DMS 273 (cell line): ENCODE measurements at regions not wholly inside any gene's neighbourhood (a gene's known extent, or its start where the extent isn't known, plus 50 kb on each side); places are given as distances from the start of the nearest gene placed in this dataset.
"Not testable (repeated sequence)": the region's sequence is repeated elsewhere in the genome, so short reads cannot be mapped to it uniquely, and the experiment has no call there.

ENCODE experiments used
- DNase-seq: peaks from one replicate; lab custom pipeline; 2025; ENCODE audit not compliant: unreplicated experiment; lab: John Stamatoyannopoulos, UW

DNA sequence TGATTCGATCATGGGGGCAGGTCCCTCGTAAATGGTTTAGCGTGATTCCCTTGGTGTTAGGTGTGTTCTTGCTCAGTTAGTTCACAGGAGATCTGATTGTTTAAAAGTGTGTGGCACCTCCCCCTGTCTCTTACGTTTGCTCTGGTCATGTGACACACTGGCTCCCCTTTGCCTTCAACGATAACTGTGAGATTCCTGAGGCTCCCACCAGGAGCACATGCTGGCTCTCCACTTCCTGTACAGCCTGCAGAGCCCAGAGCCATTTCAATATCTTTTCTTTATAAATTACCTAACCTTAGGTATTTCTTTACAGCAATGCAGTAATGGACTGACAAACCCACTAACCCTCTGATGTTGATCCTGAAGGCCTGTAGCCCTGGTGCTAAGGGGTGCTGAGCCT, 141.9 kb downstream of the FCRL5 start:
- DNase-seq = no peak

DNA sequence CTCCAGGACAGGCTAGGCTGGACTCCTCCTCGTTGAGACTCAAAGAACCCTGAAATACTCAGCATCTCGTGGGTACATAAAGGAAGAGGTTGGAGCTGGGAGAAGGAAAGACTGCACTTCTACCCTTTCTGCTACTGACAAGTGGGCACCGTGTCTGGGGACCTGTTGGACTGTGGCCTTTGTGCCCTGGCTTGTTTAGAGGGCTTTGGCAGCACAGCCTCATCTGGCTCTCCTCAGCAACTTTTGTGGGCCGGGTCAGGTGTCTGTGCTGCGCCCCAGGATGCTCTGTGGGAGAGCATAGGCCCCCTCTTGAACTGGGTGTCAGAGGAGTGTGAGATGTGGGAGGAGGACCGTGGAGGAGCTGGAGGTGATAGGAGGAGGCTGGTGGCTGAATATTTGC, 142.4 kb downstream of the FCRL5 start:
- no peak for DNase-seq

DNA sequence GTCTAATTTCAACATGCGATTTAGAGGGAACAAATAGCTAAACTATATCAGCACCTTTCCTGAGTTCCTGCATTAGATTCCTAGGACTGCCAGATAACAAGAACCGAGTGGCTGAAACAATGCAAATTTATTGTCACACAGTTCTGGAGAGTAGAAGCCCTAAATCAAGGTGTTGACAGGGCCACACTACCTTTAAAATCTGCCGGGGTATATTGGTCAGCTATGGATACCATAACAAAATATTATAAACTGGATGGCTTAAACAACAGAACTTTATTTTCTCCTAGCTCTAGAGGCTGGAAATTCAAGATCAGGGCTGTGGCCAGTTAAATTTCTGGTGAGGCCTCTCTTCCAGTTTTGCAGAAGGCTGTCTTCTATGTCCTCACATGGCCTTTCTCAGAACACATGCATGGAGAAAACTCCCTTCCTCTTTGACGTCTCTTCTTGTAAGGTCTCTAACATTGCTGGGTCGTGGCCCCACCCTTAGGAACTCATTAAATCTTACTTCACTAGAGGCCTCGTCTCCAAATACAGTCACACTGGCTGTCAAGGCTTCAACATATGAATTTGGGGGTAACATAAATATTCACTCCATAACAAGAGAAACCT, 144.3 kb downstream of the FCRL5 start:
- no peak for DNase-seq

DNA sequence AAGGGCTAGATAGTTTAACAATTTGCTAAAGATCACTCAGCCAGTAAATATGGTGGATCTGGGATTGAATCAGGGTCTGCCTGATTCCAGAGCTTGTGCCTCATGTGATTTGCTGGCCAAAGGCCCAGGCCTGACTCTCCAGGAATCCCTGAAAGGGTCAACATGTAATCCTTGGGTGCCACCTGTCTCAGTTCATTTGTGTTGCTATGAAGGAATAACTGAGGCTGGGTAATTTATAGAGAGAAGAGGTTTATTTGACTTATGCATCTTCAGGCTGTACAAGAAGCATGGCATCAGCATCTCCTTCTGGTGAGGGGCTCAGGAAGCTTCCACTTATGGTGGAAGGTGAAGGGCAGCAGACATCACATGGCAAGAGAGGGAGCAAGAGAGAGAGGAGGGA, 144.9 kb downstream of the FCRL5 start:
- no peak for DNase-seq

DNA sequence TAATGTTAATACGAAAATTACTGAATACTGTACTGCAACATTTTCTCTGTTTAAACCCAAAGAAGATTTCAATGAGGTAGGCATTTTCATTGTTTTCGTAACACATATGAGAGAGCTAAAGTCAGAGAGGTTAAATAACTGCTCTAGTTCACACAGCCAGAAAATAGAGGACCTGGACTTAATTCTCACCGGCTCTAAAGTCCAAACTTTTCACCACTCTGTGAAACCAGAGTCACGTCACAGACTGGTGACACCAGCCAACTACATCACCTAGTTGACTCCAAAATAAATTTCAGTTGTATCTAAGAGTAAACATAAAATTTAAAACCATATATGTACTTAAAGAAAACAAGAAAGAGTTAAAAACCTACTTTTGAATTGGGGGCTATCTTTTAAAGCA, 146.7 kb downstream of the FCRL5 start:
- DNase-seq = no peak

DNA sequence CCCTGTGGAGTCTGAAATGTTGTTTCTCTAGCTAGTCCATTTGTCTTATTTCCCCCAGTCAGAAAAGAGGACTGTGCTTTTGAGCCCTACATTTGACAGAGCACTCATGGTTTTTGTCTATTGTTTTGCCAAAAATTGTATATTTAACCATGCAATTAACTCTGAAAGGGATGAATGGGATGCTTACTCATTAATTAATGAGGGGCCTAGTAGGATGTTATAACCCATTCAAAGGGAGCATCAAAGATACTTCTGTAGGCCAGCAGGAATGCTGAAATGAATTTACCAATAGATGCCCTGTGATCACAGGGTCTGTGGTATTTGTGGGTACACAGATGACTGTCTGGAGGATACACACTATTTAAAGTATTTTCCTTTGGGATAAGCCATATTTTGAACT, 147.7 kb downstream of the FCRL5 start:
- no peak for DNase-seq

DNA sequence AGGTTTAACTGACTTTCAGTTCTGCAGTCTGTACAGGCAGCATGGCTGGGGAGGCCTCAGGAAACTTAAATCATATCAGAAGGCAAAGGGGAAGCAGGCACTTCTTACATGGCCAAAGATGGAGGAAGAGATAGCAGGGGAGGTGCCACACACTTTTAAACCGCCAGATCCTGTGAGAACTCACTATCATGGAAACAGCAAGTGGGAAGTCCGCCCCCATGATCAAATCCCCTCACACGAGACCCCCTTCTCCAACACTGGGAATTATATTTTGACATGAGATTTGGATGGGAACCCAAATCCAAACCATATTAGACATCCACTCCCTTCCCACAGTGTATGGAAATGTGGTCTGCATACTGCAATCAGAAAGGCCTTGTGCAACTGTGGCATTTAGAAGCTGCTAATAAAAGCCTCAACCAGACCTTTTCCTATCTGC, 148.2 kb downstream of the FCRL5 start:
- DNase-seq = no peak

DNA sequence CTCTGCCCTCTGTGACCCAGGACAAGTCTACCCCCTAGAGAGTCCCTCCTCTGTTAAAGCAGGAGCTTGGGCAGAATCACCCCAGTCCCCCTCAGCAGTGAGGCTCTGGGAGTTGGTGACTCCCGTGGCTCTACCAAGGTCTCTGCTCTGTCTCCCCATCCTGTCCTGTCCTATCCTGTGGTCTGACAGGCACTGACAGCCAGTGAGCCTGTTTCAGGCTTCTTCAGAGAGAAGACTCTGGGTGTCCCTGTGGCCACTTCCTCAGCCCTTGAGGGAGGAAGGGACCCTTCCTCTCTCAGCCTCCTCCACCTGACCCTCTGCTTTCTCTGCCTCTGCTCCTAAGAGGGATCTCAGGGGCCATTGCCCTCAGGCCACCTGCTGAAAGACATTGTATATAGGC, 148.7 kb downstream of the FCRL5 start:
- no peak for DNase-seq

DNA sequence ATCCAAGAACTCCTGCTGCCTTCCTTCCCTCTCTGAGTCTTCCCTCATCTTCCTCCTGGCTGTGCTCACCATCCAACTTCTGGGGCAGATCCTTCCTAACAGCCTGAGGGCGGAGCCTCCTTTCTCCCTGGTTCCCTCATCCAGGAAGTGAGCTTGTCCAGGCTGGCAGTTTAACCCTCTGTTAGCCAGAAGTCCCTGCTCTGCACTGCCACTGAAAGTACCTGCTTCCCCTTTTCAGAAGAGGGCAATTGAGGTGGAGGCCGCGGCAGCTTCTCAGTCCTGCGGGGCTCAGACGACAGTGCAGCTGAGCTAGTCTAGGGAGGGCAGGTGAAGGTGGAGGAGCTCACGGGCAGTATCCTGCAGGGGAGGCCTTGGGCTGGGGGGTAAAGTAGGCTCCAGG, 149.1 kb downstream of the FCRL5 start:
- DNase-seq = no peak

DNA sequence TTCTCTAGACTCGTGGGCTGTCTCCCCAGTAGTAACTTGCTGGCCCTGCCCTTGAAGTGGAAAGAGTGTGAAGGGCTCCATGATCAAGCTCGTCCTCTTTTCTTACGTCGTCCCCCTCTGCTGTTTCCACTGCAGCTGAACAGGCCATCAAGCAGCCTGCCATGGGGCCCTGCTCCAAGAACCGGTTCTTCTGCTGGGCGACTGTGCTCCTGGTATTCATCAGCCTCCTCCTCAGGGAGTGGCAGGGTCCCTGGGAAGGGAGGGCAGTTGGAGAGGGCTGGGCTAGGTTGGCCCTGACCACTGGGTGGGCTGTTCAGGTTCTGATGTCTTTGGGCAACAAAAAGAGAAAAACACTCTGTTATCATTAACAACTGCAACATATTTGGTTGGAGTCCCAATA, 151.5 kb downstream of the FCRL5 start:
- DNase-seq = no peak

DNA sequence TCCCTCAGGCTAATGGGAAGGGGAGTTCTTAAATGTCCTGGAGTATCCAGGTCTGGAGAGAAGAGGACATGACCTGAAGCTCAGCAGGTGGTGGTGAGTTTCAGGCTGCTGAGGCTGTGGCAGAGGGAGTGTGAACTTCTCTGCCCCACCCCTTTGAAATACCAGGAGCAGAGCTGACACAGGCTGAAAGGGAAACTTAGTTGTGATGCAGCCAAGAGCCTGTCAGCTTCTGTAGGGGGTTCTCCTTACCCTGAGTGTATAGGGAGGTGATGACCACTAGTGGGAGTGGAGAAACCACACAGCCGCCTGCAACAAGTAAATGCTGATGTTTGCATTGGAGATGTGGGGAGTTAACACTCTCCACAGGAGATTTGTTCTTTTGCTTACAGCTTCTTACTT, 152.3 kb downstream of the FCRL5 start:
- DNase-seq = no peak

DNA sequence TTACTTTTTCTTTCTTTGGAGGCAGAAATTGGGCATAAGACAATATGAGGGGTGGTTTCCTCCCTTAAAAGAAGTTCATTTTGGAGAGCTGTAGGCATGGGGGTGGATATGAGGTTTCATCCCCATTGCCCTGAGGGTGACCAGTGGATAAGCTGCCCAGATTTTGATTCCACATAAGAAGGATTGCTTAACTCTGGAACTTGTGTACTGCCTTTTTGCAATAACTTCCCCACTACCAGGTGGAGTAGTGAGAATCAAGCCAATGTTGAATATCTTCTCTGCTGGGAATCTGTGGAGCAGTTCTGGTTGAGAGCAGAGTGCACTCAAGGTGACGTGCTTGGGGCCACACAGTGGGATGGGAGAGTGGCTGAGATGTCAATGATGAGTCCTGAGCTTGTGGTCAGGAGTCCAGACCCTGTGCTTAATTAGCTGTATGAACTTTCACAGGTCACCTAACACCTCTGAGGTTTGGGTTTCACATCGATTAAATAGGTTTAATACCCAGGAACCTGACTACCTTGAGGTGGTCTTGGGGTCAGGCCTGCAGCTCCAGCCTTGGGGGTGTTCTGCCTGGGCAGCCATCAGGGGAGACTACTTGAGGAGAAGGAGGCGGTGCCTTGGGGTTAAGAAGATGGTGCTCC, 152.9 kb downstream of the FCRL5 start:
- DNase-seq = no peak

DNA sequence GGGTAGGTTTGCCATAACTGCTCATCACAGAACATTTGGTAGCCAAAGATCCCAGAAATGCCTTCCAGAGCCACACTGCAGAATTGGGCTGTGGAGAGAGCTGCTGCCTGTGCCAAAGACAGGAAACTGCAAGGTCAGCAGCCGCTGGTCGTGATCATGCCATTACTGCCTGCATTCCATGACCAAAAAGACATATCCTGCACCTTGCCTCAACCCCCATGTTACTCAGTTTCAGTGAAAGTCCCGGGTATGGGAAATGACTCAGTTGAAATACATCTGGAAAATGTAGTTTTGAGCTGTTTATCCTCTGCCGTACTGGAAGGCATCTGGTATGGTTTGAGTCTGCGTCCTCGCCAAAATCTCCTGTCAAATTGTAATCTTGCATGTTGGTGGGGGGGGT, 161.7 kb downstream of the FCRL5 start:
- DNase-seq = no peak

DNA sequence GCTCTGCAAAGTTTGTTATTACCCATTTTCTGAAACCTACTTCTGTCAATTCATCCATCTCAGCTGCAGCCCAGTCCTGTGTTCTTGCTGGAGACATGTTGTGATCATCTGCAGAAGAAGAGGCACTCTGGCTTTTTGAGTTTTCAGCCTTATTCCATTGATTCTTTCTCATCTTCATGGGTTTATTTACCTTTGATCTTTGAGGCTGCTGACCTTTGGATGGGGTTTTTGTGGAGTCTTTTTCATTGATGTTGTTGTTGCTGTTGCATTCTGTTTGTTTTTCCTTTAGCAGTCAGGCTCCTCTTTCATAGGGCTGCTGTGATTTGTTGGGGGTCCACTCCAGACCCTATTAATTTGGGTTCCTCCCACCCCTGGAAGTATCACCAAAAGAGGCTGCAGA, 164.3 kb downstream of the FCRL5 start:
- no peak for DNase-seq

DNA sequence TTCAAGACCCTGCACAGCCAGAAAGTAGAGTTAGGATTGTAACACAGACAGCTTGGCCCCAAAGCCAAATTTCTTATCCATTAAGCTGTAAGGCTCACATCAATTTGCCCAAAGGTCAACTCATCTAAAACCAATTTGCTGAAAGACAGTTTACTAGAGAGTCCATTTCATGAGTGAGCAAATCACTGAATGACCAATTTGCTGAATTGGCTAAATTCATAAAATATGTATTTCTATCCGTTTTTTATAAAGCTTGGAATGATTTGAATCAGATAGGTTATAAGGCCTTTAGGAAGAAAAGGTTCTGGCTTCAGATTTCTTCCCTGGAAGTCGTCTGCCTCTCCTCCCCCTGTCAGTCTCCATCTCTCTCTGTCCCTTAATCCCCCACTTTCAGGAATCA, 168.1 kb downstream of the FCRL5 start:
- DNase-seq = no peak

DNA sequence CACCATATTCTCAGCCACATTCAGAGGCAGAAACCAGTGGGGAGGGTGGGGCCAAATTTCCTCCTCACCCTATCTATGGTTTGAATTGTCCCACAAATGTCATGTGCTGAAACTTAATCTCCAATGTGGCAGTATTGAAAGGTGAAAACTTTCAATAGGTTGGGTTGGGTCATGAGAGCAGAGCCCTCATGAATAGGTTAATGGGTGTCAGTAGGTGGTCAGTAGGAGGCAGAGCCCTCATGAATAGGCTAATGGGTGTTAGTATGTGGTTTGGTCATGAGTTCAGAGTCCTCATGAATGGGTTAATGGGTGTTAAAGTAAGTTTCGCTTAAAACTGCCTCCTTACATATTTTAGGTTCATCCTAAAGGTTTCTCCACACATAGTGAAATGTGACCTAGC, 170.0 kb downstream of the FCRL5 start:
- no peak for DNase-seq

DNA sequence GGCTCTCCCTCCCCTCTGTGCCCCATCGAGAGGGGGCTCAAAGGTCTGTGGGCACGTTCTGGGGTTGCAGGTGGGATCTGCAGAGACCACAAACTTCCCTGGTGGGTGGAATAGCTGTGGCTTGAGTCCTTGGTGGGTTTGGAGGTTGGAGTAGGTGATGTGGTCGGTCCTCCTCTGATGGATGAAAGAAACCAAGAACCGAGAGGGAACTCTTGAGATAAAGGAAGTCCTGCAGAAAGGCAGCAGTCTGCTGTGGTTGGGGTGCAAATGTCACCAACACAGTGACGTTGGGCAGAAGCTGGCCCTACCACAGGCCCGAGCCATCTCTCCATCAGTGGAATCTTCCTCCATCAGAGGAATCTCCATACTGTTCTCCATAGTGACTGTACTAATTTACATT, 171.8 kb downstream of the FCRL5 start:
- no peak for DNase-seq

DNA sequence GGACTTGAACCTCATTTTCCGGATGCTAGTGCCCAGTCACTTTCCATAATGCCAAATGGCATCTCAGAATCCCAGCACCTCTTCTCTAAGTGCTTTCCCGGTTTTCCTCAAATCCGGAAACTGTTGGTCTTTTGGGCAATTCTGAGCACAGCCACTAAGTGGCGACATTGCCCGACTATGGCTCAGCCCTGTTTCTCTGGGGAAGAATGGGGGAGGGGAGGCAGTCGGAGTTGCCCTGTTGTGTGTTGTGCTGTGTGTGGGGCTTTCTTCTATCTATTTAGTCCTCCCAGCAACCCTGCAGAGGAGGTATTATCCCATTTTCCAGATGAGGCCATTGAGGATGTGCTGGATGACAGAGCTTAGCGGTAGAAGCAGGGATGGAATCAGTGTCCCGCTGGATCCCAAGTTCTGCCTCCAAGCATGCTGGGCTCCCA, 175.0 kb downstream of the FCRL5 start:
- peak; percentile 57 for DNase-seq

DNA sequence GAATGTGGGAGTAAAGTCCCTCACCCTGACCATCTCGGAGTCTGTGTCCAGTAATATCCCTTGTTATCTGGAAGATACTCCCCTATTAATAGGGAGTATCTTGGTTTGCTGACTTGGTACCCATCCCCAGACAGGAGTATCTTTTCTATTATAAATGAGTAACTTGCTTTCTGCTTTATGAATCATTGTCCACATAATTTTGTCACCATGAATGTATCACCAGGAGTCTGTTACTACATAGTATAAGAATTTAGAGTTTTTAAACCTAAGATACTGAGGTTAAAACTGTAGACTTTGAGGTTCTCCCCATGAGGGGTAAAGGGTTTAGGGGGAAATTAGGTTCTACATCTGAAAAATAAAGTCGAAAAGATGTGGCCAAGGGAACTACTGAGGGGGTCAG, 175.6 kb downstream of the FCRL5 start:
- no peak for DNase-seq

DNA sequence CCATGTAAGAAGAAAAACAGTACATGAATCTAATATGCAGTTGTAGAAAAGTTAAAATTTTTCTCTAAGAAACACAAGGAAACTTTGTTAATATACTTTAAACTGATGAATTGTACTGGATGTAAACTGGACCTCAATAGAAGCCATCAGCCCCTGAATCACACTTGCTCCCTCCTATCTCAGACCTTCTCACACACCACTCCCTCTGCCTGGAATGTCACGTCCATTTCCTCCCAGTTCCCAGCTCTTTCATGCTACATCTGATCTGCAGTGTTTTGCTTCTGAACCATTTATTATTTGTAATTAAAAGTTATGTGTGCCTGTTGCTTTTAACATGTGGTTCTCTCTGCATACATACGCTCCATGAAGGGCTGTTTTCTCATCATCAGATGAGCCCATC, 180.0 kb downstream of the FCRL5 start:
- DNase-seq = not testable (repeated sequence)

DNA sequence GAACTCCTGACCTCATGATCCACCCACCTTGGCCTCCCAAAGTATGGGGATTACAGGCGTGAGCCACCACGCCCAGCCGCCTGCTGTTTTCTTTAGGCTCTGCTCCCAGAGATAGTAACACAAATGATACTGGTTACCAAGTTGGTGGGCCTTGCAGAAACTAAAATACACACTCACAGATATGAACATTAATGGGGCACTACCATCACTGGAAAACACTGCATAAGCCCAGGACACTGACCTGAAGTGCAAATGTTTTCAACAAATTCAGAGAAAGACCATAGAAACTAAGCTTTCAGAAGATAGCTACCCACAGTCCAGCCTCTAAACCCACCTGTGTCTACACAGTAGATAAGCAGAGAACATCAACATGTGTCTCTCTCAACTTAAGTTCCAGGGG, 180.5 kb downstream of the FCRL5 start:
- DNase-seq = no peak

DNA sequence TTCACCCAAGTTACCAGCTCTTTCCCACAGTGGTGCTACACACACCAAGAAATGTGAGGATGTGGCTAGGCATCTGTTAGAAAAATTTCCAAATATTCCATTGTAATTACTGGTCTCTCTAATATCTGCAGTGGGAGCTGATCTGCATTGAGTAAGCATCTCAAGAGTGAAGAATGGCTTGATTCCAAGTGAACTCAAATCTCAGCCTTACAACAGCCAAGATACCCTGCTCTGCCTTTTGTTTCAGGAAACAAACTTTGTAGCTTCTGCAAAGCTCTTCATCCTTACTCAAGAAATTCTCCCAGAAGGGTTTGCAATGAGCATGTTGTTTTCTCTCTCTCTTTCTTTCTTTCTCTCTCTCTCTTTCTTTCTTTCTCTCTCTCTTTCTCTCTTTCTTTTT, 181.1 kb downstream of the FCRL5 start:
- no peak for DNase-seq

DNA sequence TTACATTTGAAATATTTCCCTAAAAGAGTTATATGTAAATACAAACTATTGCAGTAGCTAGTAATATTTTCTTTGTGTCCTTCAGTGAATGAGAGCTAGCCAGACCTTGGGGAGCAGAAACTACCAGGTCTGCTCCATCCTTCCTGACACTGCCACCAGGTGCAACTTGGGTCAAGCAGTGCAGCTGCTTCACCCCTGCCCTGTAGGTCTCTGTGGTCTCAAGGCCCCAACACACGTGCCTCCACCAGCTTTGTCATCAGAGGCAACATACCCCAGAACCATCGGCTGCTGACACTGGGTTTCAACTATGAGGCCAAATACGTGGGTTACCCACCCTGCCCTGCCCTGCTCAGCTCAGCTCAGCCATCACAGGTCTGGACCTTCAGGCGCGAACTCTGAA, 181.6 kb downstream of the FCRL5 start:
- DNase-seq = no peak
